NCI-H1694 (cell line): ENCODE measurements at regions not wholly inside any gene's neighbourhood (a gene's known extent, or its start where the extent isn't known, plus 50 kb on each side); places are given as distances from the start of the nearest gene placed in this dataset.
"Not testable (repeated sequence)": the region's sequence is repeated elsewhere in the genome, so short reads cannot be mapped to it uniquely, and the experiment has no call there.

Experiments used
- DNase-seq: peaks from one replicate; lab custom pipeline; 2025; lab: John Stamatoyannopoulos, UW

- no peak for DNase-seq
Observed at GRCh38 chr12:75705749-75706711, 194.6 kb upstream of the KRR1 start.

- DNase-seq, result no peak
Observed at GRCh38 chr12:75704664-75705063, 193.3 kb upstream of the KRR1 start.

GRCh38 chr12:75704208-75704607, 192.8 kb upstream of the KRR1 start:
- no peak for DNase-seq

GRCh38 chr12:75703131-75703530, 191.7 kb upstream of the KRR1 start:
- no peak for DNase-seq

- no peak for DNase-seq
Observed at GRCh38 chr12:75702477-75703093, 191.2 kb upstream of the KRR1 start.

GRCh38 chr12:75701859-75702258, 190.4 kb upstream of the KRR1 start:
- no peak for DNase-seq

- DNase-seq, result no peak
Observed at GRCh38 chr12:75699728-75700496, 188.5 kb upstream of the KRR1 start.

GRCh38 chr12:75699251-75699650, 187.8 kb upstream of the KRR1 start:
- DNase-seq, result no peak

GRCh38 chr12:75698052-75698451, 186.6 kb upstream of the KRR1 start:
- DNase-seq, result no peak

- DNase-seq, result no peak
Observed at GRCh38 chr12:75695926-75696325, 184.5 kb upstream of the KRR1 start.

GRCh38 chr12:75694534-75695268, 183.3 kb upstream of the KRR1 start:
- no peak for DNase-seq

GRCh38 chr12:75692876-75693275, 181.5 kb upstream of the KRR1 start:
- no peak for DNase-seq

- no peak for DNase-seq
Observed at GRCh38 chr12:75690296-75690955, 179.0 kb upstream of the KRR1 start.

GRCh38 chr12:75686233-75686632, 174.8 kb upstream of the KRR1 start:
- not testable (repeated sequence) for DNase-seq

- DNase-seq, result no peak
Observed at GRCh38 chr12:75685617-75686225, 174.3 kb upstream of the KRR1 start.

- no peak for DNase-seq
Observed at GRCh38 chr12:75684678-75685616, 173.5 kb upstream of the KRR1 start.

GRCh38 chr12:75683995-75684586, 172.7 kb upstream of the KRR1 start:
- DNase-seq, result not testable (repeated sequence)

- DNase-seq, result no peak
Observed at GRCh38 chr12:75683220-75683619, 171.8 kb upstream of the KRR1 start.

GRCh38 chr12:75677522-75677921, 166.1 kb upstream of the KRR1 start:
- no peak for DNase-seq
